Transverse colon (tissue), 3 donors: ENCODE measurements at regions not wholly inside any gene's neighbourhood (a gene's known extent, or its start where the extent isn't known, plus 50 kb on each side); places are given as distances from the start of the nearest gene placed in this dataset.

Experiments used
- EP300 ChIP-seq: sonication (generic); formaldehyde crosslinking; IDR thresholded peaks from one replicate; pipeline ENCODE4 v1.6.1; 2017; ENCODE audit warnings: antibody characterized with exemption, low read depth
- TF ChIP-seq, protein P1 (sequence below), 5 experiments: fragments of 200-600 bp in 3 of 5; fragments of 450-650 bp in 2 of 5; sonication (generic) in 3 of 5; IDR thresholded peaks; 1 replicate in 2 of 5; 2 replicates in 3 of 5; pipeline ENCODE4 v1.5.1; 2016 to 2017; ENCODE audit warnings: antibody characterized with exemption in 5 of 5, inconsistent platforms in 3 of 5, mild to moderate bottlenecking in 2 of 5, moderate library complexity in 1 of 5

DNA sequence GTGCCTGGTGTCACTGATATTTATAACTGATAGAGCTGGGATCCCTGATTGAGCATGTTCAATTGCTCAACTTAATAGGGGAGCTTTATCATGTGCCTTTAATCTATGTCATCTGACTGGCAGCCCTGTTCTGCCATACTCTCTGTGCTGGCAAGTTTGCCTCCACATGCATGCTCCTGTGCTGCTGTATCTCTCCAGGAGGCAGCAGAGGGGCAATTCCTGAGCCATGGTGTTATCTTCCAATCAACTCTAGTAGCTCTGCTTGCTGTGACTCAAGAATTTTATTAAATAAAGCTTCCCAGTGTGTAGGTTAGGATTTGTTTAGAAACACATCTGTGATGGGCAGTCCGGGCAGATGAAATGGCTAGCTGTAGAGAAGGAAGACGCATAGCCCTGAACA, 642.0 kb downstream of the KIF4B start:
- TF ChIP-seq, protein P1, sequence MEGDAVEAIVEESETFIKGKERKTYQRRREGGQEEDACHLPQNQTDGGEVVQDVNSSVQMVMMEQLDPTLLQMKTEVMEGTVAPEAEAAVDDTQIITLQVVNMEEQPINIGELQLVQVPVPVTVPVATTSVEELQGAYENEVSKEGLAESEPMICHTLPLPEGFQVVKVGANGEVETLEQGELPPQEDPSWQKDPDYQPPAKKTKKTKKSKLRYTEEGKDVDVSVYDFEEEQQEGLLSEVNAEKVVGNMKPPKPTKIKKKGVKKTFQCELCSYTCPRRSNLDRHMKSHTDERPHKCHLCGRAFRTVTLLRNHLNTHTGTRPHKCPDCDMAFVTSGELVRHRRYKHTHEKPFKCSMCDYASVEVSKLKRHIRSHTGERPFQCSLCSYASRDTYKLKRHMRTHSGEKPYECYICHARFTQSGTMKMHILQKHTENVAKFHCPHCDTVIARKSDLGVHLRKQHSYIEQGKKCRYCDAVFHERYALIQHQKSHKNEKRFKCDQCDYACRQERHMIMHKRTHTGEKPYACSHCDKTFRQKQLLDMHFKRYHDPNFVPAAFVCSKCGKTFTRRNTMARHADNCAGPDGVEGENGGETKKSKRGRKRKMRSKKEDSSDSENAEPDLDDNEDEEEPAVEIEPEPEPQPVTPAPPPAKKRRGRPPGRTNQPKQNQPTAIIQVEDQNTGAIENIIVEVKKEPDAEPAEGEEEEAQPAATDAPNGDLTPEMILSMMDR (IDR thresholded peaks at IDR 0.05), result no peak
- no peak for TF ChIP-seq EP300
